Frontal cortex (tissue), 3 donors: ENCODE measurements at regions not wholly inside any gene's neighbourhood (a gene's known extent, or its start where the extent isn't known, plus 50 kb on each side); places are given as distances from the start of the nearest gene placed in this dataset.
A peak's percentile ranks its signal among the peaks of the same experiment; 100 is the strongest.

Experiments
- DNase-seq, 2 donors: peaks; one replicate each; pipeline ENCODE4 v3.0.0; 2012; ENCODE audit warnings: low spot score in 2 of 2
- FAIRE-seq: peaks from 2 replicates; lab custom pipeline; 2012; peaks lifted over from hg19 to GRCh38; lab: Jason Lieb, UNC
- donor health status: control.
- donor health status: control.
- donor health status: control.

- no peak for DNase-seq
- FAIRE-seq, result no peak
Observed at GRCh38 chr2:13000664-13001363, 284.1 kb downstream of the TRIB2 start.

- FAIRE-seq (no peak), DNase-seq (no peak)
Observed at GRCh38 chr2:13001408-13001807, 284.7 kb downstream of the TRIB2 start.

GRCh38 chr2:13002536-13003331 is 286.0 kb downstream of the TRIB2 start:
- FAIRE-seq (no peak), DNase-seq (no peak)

- DNase-seq, result no peak
- no peak for FAIRE-seq
Observed at GRCh38 chr2:13003500-13003899, 286.8 kb downstream of the TRIB2 start.

- FAIRE-seq (no peak), DNase-seq (no peak)
Observed at GRCh38 chr2:13005048-13005447, 288.3 kb downstream of the TRIB2 start.

- FAIRE-seq, result no peak
- no peak for DNase-seq
Observed at GRCh38 chr2:13005761-13006335, 289.1 kb downstream of the TRIB2 start.

GRCh38 chr2:13006426-13006825 is 289.7 kb downstream of the TRIB2 start:
- FAIRE-seq (no peak), DNase-seq (no peak)

- FAIRE-seq (no peak), DNase-seq (peak; percentile 12 to 48)
Observed at GRCh38 chr2:13006829-13007717, 290.3 kb downstream of the TRIB2 start.

GRCh38 chr2:13009027-13009642 is 292.4 kb downstream of the TRIB2 start:
- FAIRE-seq (no peak), DNase-seq (no peak)

- FAIRE-seq (no peak), DNase-seq (no peak)
Observed at GRCh38 chr2:13010283-13010682, 293.5 kb downstream of the TRIB2 start.

GRCh38 chr2:13014783-13015182 is 298.0 kb downstream of the TRIB2 start:
- no peak for FAIRE-seq
- DNase-seq, result no peak

GRCh38 chr2:13015532-13016320 is 299.0 kb downstream of the TRIB2 start:
- FAIRE-seq (no peak), DNase-seq (no peak)

GRCh38 chr2:13018490-13018889 is 301.8 kb downstream of the TRIB2 start:
- DNase-seq, result no peak
- no peak for FAIRE-seq

- DNase-seq, result no peak
- no peak for FAIRE-seq
Observed at GRCh38 chr2:13019781-13020180, 303.0 kb downstream of the TRIB2 start.

- DNase-seq (no peak), FAIRE-seq (no peak)
Observed at GRCh38 chr2:13020469-13020868, 303.7 kb downstream of the TRIB2 start.

GRCh38 chr2:13021470-13021957 is 304.8 kb downstream of the TRIB2 start:
- FAIRE-seq, result no peak
- no peak for DNase-seq

GRCh38 chr2:13030606-13031005 is 313.9 kb downstream of the TRIB2 start:
- DNase-seq, result no peak
- no peak for FAIRE-seq

GRCh38 chr2:13034861-13035260 is 318.1 kb downstream of the TRIB2 start:
- no peak for DNase-seq

GRCh38 chr2:13035866-13036265 is 319.1 kb downstream of the TRIB2 start:
- FAIRE-seq (no peak), DNase-seq (no peak)

More at GRCh38 chr2:13034861-13035260, 318.1 kb downstream of the TRIB2 start:
- FAIRE-seq, result no peak
